ENCODE measurements at regions not wholly inside any gene's neighbourhood (a gene's known extent, or its start where the extent isn't known, plus 50 kb on each side); places are given as distances from the start of the nearest gene placed in this dataset.

GRCh38 chr9:79287708-79288290, 284.0 kb upstream of the TLE4 start:
- no peak for TF ChIP-seq CTCF (IDR thresholded peaks at IDR 0.05; ENCODE audit: insufficient read depth, low read depth, low read length)
- TF ChIP-seq EZH2 (IDR thresholded peaks at IDR 0.05; ENCODE audit: insufficient read depth, low read length), result no peak

All from astrocyte (in vitro differentiated cells and primary cell).